Naive thymus-derived CD8-positive, alpha-beta T cell (primary cell): ENCODE measurements at regions not wholly inside any gene's neighbourhood (a gene's known extent, or its start where the extent isn't known, plus 50 kb on each side); places are given as distances from the start of the nearest gene placed in this dataset.

Source experiments
- ATAC-seq, 2 donors: fragments of 150-1000 bp; cut with Tn5 transposase in 1 of 2; sonication (Bioruptor Pico), chemical (Tn5 transposase) in 1 of 2; 1 replicate in 1 of 2; 2 replicates in 1 of 2; pipeline ENCODE4 v1.10.0; 2021; ENCODE audit warnings: mild to moderate bottlenecking in 2 of 2, moderate library complexity in 2 of 2
- POLR2A ChIA-PET: fragments of 350-600 bp; sonication (Branson Sonifier 250); formaldehyde crosslinking; loops from one replicate; lab custom pipeline; 2021; ENCODE audit warnings: antibody characterized with exemption; lab: Charles Lee
- DNase-seq, 10 donors: peaks; one replicate each; pipeline versions ENCODE4 v3.0.0 to v3.0.0-alpha.2; 2020 to 2022
- H3K27ac Mint-ChIP-seq, 10 donors: one replicate each; pipeline ENCODE4 v1.8.0; 2020 to 2022; ENCODE audit warnings: mild to moderate bottlenecking in 10 of 10, mixed read lengths in 10 of 10, moderate library complexity in 4 of 10, inconsistent platforms in 1 of 10
- H3K27me3 Mint-ChIP-seq, 5 donors: one replicate each; pipeline ENCODE4 v1.8.0; 2021 to 2022; ENCODE audit warnings: mixed read lengths in 5 of 5
- H3K36me3 Mint-ChIP-seq, 3 donors: one replicate each; pipeline ENCODE4 v1.8.0; 2020 to 2022; ENCODE audit warnings: mixed read lengths in 3 of 3, mild to moderate bottlenecking in 2 of 3, inconsistent platforms in 1 of 3
- H3K4me1 Mint-ChIP-seq, 4 donors: one replicate each; pipeline ENCODE4 v1.8.0; 2021 to 2022; ENCODE audit warnings: mixed read lengths in 4 of 4
- H3K4me3 Mint-ChIP-seq, 10 donors: one replicate each; pipeline ENCODE4 v1.8.0; 2020 to 2022; ENCODE audit warnings: mild to moderate bottlenecking in 10 of 10, mixed read lengths in 10 of 10, moderate library complexity in 6 of 10, inconsistent platforms in 1 of 10
- H3K9me3 Mint-ChIP-seq, 9 donors: one replicate each; pipeline ENCODE4 v1.8.0; 2020 to 2022; ENCODE audit warnings: mixed read lengths in 9 of 9, mild to moderate bottlenecking in 3 of 9, inconsistent platforms in 1 of 9, moderate library complexity in 1 of 9

DNA sequence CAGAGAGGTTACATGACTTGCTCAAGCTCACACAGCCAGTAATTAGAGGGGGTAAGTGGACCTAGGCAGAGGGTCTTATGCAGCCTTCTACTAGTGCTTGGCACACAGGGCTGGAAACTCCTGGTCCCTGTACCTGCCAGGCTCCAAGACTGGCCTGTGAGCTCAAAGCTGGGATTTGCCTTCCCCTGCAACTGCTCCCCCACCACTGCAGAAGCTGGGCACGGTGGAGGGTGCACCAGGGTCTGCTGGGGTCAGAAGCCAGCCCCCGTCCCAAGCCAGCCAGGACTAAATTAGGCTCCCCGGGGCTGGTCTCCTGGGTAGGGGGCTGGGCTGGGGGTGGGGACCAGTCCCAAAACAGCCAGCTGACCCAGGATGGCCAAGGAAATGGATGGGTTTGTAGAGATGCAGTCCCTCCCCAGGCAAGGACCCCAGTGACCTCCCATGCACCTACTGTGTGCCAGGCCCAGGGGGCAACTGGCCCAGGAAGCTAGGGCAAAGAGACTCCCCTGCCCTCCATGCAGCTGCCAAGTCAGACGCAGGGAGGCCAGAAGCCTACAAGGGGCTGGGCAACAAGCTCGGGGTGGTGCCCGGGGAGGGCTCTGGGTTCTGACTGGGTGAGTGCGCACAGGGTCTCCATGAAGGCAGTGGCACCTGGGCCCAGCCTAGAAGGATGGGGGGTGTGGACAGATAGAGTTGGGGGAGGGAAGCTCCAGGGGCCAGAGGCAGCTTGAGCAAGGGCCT is 51.8 kb upstream of the LINGO1 start:
- ATAC-seq (no peak), DNase-seq (no peak)
- POLR2A ChIA-PET = no interaction called here
- H3K4me1 Mint-ChIP-seq = no peaks in the 10 kb centered on the region
- H3K36me3 Mint-ChIP-seq = no peaks in the 10 kb centered on the region
- no peak overlapping the region for H3K27ac Mint-ChIP-seq
- no peak overlapping the region for H3K4me3 Mint-ChIP-seq
- H3K9me3 Mint-ChIP-seq = no peaks in the 10 kb centered on the region
- peaks cover 11 to 55% (median 13%) of the 10 kb centered on the region in 5 donors for H3K27me3 Mint-ChIP-seq

DNA sequence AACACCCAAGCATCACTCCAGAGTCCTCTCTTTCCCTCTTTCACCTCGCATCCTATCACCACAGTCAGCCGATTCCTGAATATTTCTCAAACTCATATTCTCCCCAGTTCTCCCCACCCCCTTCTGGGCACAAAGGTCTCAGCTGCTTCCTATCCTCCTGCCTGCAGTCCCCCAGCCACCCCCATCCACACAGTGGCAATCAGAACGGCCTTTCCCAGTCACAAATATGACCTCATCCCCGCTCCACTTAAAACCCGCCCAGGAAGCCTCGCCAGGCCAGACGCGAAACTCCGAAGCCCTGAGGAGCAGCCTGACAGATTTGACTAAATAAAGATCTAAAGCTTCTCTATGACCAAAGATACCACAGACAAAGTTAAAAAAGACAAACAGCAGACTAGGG is 49.9 kb upstream of the LINGO1 start:
- Mint-ChIP-seq H3K27ac (peak overlapping the region in 1 of 10 donors; percentile 41), H3K4me3 (no peak overlapping the region), H3K4me1 (no peaks in the 10 kb centered on the region), H3K36me3 (no peaks in the 10 kb centered on the region), H3K27me3 (peaks cover 12 to 57% (median 13%) of the 10 kb centered on the region in 5 donors), H3K9me3 (no peaks in the 10 kb centered on the region)
- DNase-seq (no peak), ATAC-seq (no peak)
- POLR2A ChIA-PET = no interaction called here
